Panc1 (cell line): ENCODE measurements at regions not wholly inside any gene's neighbourhood (a gene's known extent, or its start where the extent isn't known, plus 50 kb on each side); places are given as distances from the start of the nearest gene placed in this dataset.

ENCODE experiments used
- ATAC-seq: fragments of 200-7000 bp; cut with Tn5 transposase; 2 replicates; pipeline ENCODE4 v1.9.1; 2020; ENCODE audit warnings: mild to moderate bottlenecking, moderate library complexity
- BruUV-seq: library from RNA; stranded (reverse); fragments of 400-500 nt; replicated peaks from 2 replicates; lab custom pipeline; 2021; lab: Mats Ljungman, UMichigan
- CTCF ChIA-PET: fragments of 300-600 bp; sonication (Branson Sonifier 250); formaldehyde crosslinking; loops from one replicate; lab custom pipeline; 2022; ENCODE audit warnings: antibody characterized with exemption; lab: Charles Lee
- POLR2A ChIA-PET: fragments of 300-600 bp; sonication (Branson Sonifier 250); formaldehyde crosslinking; loops from one replicate; lab custom pipeline; 2022; ENCODE audit warnings: antibody characterized with exemption; lab: Charles Lee
- DNase-seq: peaks from one replicate; pipeline ENCODE4 v3.0.0-alpha.2; 2010; ENCODE audit warnings: low read depth, low spot score
- H3K27ac ChIP-seq: 2 replicates; pipeline ENCODE4 v1.5.1; 2011; ENCODE audit warnings: mild to moderate bottlenecking, low read length, inconsistent platforms
- H3K27me3 ChIP-seq: fragments of 200-500 bp; sonication (Bioruptor generic); 2 replicates; pipeline ENCODE4 v1.6.0; 2014; ENCODE audit warnings: low read length, inconsistent platforms; ENCODE audit not compliant: control insufficient read depth, insufficient read depth
- H3K36me3 ChIP-seq: fragments of 200-500 bp; sonication (Bioruptor generic); 2 replicates; pipeline ENCODE4 v1.5.1; 2014; ENCODE audit warnings: inconsistent platforms, mild to moderate bottlenecking, low read length, moderate library complexity; ENCODE audit not compliant: control insufficient read depth, insufficient read depth
- H3K4me1 ChIP-seq: 2 replicates; pipeline ENCODE4 v1.5.1; 2011; ENCODE audit warnings: inconsistent platforms, mild to moderate bottlenecking, low read length, moderate library complexity; ENCODE audit not compliant: control insufficient read depth, insufficient read depth
- H3K4me3 ChIP-seq, 2 experiments: 2 replicates each; pipeline ENCODE4 v1.5.1; 2011 to 2012; ENCODE audit warnings: low read depth in 2 of 2, low read length in 2 of 2, mild to moderate bottlenecking in 2 of 2, inconsistent platforms in 1 of 2, moderate library complexity in 1 of 2
- H3K9me3 ChIP-seq: fragments of 200-500 bp; sonication (Bioruptor generic); 2 replicates; pipeline ENCODE4 v1.5.1; 2014; ENCODE audit warnings: low read depth, mild to moderate bottlenecking, inconsistent platforms, low read length, moderate library complexity; ENCODE audit not compliant: control insufficient read depth, insufficient read depth
- CTCF ChIP-seq: fragments of 450-650 bp; IDR thresholded peaks from 2 replicates; pipeline ENCODE4 v1.5.1; 2017; ENCODE audit warnings: mild to moderate bottlenecking
- POLR2AphosphoS5 ChIP-seq: IDR thresholded peaks from 2 replicates; pipeline ENCODE4 v1.6.1; 2012; ENCODE audit warnings: mild to moderate bottlenecking, low read depth, low read length, moderate library complexity
- REST ChIP-seq, 2 experiments: IDR thresholded peaks; 2 replicates each; pipeline ENCODE4 v1.6.1; 2011 to 2012; ENCODE audit warnings: low read depth in 2 of 2, control low read depth in 1 of 2, low read length in 1 of 2, mild to moderate bottlenecking in 1 of 2, moderate library complexity in 1 of 2; ENCODE audit not compliant: insufficient read depth in 1 of 2
- SIN3A ChIP-seq: IDR thresholded peaks from 2 replicates; pipeline ENCODE4 v1.6.1; 2012; ENCODE audit warnings: low read depth, mild to moderate bottlenecking, low read length, moderate library complexity, borderline replicate concordance; ENCODE audit not compliant: insufficient read depth
- TCF7L2 ChIP-seq: IDR thresholded peaks from 2 replicates; pipeline ENCODE4 v1.6.1; 2011; ENCODE audit warnings: mild to moderate bottlenecking, low read depth, low read length, inconsistent platforms
- in situ Hi-C: cut with HindIII; loops from 2 replicates; pipeline ENCODE4 v1.10.0; 2016; ENCODE audit warnings: low sequenced_read_pairs, low pct_unique_long_range_greater_than_20kb
- intact Hi-C: fragments of 100-400 bp; cut with micrococcal nuclease; formaldehyde crosslinking; loops from one replicate; pipeline ENCODE4 v1.10.0; 2022; ENCODE audit not compliant: unreplicated experiment

GRCh38 chr12:25014961-25015360 lies 66.1 kb upstream of the BCAT1 start:
- intact Hi-C loops, result no loop called here
- BruUV-seq, result no TSS peak
- no peaks in the 10 kb centered on the region for H3K9me3 ChIP-seq
- H3K4me1 ChIP-seq, result no peaks in the 10 kb centered on the region
- H3K36me3 ChIP-seq, result no peaks in the 10 kb centered on the region
- H3K27ac ChIP-seq, result no peak overlapping the region
- CTCF ChIA-PET, result no interaction called here
- TF ChIP-seq REST (IDR thresholded peaks at IDR 0.05; ENCODE audit: insufficient read depth in 1 of 2, low read depth in 2 of 2, low read length in 1 of 2) (no peak), SIN3A (no peak), POLR2AphosphoS5 (no peak), TCF7L2 (no peak), CTCF (no peak)
- ATAC-seq (no peak), DNase-seq (no peak)
- POLR2A ChIA-PET, result interaction anchor here (0.6 kb wide), 1 partner anchor 552 kb away, joined by 9 read pairs; no protein-coding TSS in a partner anchor
- no peak overlapping the region for H3K4me3 ChIP-seq
- peaks cover 4% of the 10 kb centered on the region; the same call in 1 of the 2 replicates for H3K27me3 ChIP-seq
- in situ Hi-C loops, result no loop called here

- intact Hi-C loops (no loop called here), in situ Hi-C loops (no loop called here)
- no peaks in the 10 kb centered on the region for H3K36me3 ChIP-seq
- no peak overlapping the region for H3K27ac ChIP-seq
- TF ChIP-seq SIN3A (no peak), REST (IDR thresholded peaks at IDR 0.05; ENCODE audit: insufficient read depth in 1 of 2, low read depth in 2 of 2, low read length in 1 of 2) (no peak), CTCF (no peak), TCF7L2 (no peak), POLR2AphosphoS5 (no peak)
- no peaks in the 10 kb centered on the region for H3K4me1 ChIP-seq
- no TSS peak for BruUV-seq
- no peak overlapping the region for H3K4me3 ChIP-seq
- H3K9me3 ChIP-seq, result no peaks in the 10 kb centered on the region
- peaks cover 4% of the 10 kb centered on the region; the same call in 1 of the 2 replicates for H3K27me3 ChIP-seq
- ATAC-seq (no peak), DNase-seq (no peak)
- ChIA-PET CTCF (no interaction called here), POLR2A (no interaction called here)
Measured at GRCh38 chr12:25013061-25013460, 64.2 kb upstream of the BCAT1 start.
